NB4 (cell line): ENCODE measurements at regions not wholly inside any gene's neighbourhood (a gene's known extent, or its start where the extent isn't known, plus 50 kb on each side); places are given as distances from the start of the nearest gene placed in this dataset.

Experiments
- DNase-seq: peaks from one replicate; pipeline ENCODE4 v3.0.0; 2010; ENCODE audit warnings: low read depth
- H3K4me3 ChIP-seq: one replicate; pipeline ENCODE4 v1.5.1; 2011; ENCODE audit warnings: mild to moderate bottlenecking, low read depth, low read length, moderate library complexity
- MYC ChIP-seq: IDR thresholded peaks from 2 replicates; pipeline ENCODE4 v1.6.1; 2011; ENCODE audit warnings: low read depth, low read length
- POLR2A ChIP-seq: IDR thresholded peaks from 2 replicates; pipeline ENCODE4 v1.6.1; 2011; ENCODE audit warnings: mild to moderate bottlenecking; ENCODE audit not compliant: insufficient read length; ENCODE audit errors: extremely low read depth
- TF ChIP-seq, protein P1 (sequence below): IDR thresholded peaks from 2 replicates; pipeline ENCODE4 v1.6.1; 2011; ENCODE audit warnings: low read depth, low read length
- TF ChIP-seq, protein P2 (sequence below): IDR thresholded peaks from one replicate; pipeline ENCODE4 v1.5.1; 2012; ENCODE audit warnings: low read depth, low read length

DNA sequence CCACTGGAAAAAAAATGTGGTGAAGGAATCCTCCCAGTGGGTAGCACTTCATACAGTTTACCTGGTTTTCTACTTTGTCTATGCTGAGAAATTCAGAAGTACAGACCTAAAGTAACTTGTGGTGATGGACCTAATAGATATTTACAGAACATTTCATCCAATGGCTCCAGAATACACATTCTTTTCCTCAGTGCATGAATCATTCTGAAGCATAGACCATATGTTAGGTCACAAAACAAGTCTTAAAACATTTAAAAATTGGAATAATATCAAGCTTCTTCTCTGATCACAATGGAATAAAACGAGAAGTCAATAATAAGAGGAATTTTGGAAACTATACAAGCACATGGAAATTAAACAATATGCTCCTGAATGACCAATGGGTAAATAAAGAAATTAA, 450.1 kb upstream of the INTU start:
- TF ChIP-seq POLR2A (no peak), MYC (no peak)
- TF ChIP-seq, protein P1, sequence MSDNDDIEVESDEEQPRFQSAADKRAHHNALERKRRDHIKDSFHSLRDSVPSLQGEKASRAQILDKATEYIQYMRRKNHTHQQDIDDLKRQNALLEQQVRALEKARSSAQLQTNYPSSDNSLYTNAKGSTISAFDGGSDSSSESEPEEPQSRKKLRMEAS: no peak
- TF ChIP-seq, protein P2, sequence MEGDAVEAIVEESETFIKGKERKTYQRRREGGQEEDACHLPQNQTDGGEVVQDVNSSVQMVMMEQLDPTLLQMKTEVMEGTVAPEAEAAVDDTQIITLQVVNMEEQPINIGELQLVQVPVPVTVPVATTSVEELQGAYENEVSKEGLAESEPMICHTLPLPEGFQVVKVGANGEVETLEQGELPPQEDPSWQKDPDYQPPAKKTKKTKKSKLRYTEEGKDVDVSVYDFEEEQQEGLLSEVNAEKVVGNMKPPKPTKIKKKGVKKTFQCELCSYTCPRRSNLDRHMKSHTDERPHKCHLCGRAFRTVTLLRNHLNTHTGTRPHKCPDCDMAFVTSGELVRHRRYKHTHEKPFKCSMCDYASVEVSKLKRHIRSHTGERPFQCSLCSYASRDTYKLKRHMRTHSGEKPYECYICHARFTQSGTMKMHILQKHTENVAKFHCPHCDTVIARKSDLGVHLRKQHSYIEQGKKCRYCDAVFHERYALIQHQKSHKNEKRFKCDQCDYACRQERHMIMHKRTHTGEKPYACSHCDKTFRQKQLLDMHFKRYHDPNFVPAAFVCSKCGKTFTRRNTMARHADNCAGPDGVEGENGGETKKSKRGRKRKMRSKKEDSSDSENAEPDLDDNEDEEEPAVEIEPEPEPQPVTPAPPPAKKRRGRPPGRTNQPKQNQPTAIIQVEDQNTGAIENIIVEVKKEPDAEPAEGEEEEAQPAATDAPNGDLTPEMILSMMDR: no peak
- H3K4me3 ChIP-seq: no peak overlapping the region
- no peak for DNase-seq

DNA sequence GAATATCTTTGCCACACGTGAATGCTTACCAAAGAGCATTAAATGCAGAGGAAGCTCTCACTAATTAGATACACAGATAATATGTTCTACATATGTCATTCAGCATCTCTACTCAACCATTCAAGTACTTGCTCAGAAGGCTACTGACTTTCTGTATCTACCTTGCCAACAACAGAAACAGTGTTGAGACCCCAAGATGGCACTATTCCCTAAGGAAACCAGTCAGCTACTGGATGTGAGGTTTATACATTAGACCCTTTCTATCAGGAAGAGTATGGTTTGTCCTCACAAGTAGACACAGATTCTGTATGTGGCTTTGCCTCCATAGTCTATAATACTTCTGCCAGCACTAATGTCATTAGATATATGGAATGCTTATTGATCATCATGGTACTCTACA, 443.9 kb upstream of the INTU start:
- TF ChIP-seq, protein P2: no peak
- TF ChIP-seq, protein P1: no peak

DNA sequence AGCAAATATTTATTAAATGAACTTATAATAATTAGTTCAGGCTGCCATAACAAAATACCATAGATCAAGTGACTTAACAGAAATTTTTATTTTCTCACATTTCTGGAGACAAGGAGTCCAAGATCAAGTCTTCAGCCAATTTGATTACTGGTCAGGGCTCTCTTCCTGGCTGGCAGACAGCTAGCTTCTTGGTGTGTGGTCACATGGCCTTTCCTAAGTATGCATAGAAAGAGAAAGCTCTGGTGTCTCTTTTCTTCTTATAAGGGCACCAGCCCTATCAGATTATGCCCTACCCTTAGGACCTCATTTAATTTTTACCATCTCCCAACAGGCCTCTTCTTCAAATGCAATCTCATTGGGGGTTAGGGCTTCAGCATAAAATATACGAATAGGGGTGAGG, 438.5 kb upstream of the INTU start:
- DNase-seq: no peak
- TF ChIP-seq POLR2A (no peak), MYC (no peak)
- TF ChIP-seq, protein P2: no peak
- TF ChIP-seq, protein P1: no peak
- no peak overlapping the region for H3K4me3 ChIP-seq

More for the DNA sequence above, 443.9 kb upstream of the INTU start:
- H3K4me3 ChIP-seq: no peak overlapping the region
- DNase-seq: peak; percentile 6

DNA sequence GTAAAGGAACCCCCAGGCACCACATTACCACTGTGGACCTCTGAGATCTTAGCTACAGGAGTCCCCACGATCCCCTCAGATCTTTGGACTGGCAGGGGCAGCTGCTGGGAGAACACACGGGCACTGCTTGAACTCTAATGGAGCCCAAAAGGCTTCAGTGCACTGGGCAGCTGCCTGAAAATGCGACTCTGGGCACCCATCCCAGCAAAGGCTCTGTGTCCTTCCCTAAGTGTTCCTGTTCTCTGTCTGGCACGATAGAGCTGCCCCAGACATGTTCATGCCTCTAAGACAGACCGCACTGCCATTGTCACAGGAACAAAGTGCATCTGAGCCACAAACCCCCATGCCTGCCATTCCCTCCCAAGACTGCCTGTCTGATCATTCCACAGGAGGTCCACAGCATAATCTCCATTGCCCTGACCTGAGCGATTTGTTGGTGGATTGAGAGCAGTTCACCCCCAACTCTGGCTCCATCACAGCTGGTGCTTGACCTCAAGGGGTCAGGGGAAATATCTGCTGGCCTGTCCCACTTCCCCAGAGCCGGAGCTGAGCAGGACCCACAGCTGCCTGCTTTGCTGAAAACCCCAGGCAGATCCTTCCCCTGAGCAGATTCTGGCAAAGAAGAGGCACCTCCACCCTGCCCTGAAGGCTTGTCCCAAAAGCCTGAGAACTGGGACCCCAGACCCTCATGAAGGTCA, 436.0 kb upstream of the INTU start:
- H3K4me3 ChIP-seq: no peak overlapping the region
- TF ChIP-seq POLR2A (no peak), MYC (no peak)
- TF ChIP-seq, protein P1: no peak
- TF ChIP-seq, protein P2: no peak
- DNase-seq: no peak

DNA sequence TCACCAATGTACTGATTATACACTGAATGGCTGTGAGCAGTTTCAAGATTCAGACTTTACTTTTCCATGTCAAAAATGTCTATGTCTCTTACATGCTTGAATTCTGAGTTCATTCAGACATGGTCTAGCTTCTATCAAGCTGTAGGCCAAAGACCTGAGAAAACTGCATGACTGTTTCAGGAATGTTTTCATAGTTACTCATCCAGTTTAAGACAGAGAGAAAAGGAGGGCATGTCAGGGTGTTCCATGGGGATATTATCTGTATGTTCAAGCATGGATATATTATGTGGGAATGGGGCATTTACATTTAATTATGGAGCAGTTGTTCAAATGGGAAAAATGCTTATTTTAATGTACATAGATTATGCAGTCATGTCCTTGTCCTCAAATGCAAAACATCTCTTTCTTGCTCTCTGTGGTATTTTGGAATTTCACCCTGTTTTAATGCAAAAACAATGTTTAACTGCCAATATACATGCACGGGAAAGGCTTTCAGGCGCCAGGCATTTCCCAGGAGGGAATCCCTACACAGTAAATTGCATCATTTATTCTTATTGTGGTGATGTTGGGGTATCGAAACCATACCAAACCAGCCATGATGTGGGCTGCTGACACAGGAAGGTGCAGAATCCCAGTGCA, 429.1 kb upstream of the INTU start:
- H3K4me3 ChIP-seq: no peak overlapping the region
- no peak for TF ChIP-seq POLR2A
- TF ChIP-seq, protein P1: no peak
- TF ChIP-seq, protein P2: no peak
- TF ChIP-seq MYC: no peak
- no peak for DNase-seq
